HCT116 (cell line): ENCODE measurements at regions not wholly inside any gene's neighbourhood (a gene's known extent, or its start where the extent isn't known, plus 50 kb on each side); places are given as distances from the start of the nearest gene placed in this dataset.

Experiments
- ATAC-seq: fragments of 200-7000 bp; cut with Tn5 transposase; 2 replicates; pipeline ENCODE4 v1.9.1; 2020; ENCODE audit warnings: mild to moderate bottlenecking, moderate library complexity
- BruUV-seq: library from RNA; stranded (reverse); fragments of 400-500 nt; replicated peaks from 2 replicates; lab custom pipeline; 2021; lab: Mats Ljungman, UMichigan
- CTCF ChIA-PET: fragments of 300-600 bp; sonication (Branson Sonifier 250); formaldehyde crosslinking; loops from one replicate; lab custom pipeline; 2021; ENCODE audit warnings: antibody characterized with exemption; lab: Charles Lee
- POLR2A ChIA-PET: fragments of 300-600, 350-600 bp; sonication (Branson Sonifier 250); formaldehyde crosslinking; loops from one replicate; lab custom pipeline; 2021; ENCODE audit warnings: antibody characterized with exemption; lab: Charles Lee
- RAD21 ChIA-PET, 2 experiments: fragments of 300-600 bp; sonication (Branson Sonifier 250); formaldehyde crosslinking; loops; one replicate each; lab custom pipeline; 2023; ENCODE audit warnings: low total read pairs in 2 of 2; ENCODE audit not compliant: uncharacterized antibody in 2 of 2, unreplicated experiment in 2 of 2, low non-redundant PET in 1 of 2; lab: Charles Lee
- DNase-seq: peaks from one replicate; pipeline ENCODE4 v3.0.0-alpha.2; 2010; ENCODE audit warnings: low read depth, low spot score
- H2AFZ ChIP-seq: fragments of 200-600 bp; shearing (Covaris generic), sonication (generic); 2 replicates; pipeline ENCODE4 v1.6.1; 2017; ENCODE audit warnings: low read depth, mixed run types, mixed read lengths, antibody characterized with exemption, low read length; ENCODE audit not compliant: poor library complexity, severe bottlenecking
- H3K27ac ChIP-seq: 2 replicates; pipeline ENCODE4 v1.5.1; 2012; ENCODE audit warnings: low read depth, low read length
- H3K27me3 ChIP-seq: fragments of 200-600 bp; sonication (generic); 2 replicates; pipeline ENCODE4 v1.6.1; 2016; ENCODE audit warnings: mixed run types, low read length, mixed read lengths; ENCODE audit not compliant: insufficient read depth
- H3K36me3 ChIP-seq, 2 experiments: fragments of 200-500 bp in 1 of 2; fragments of 200-600 bp in 1 of 2; sonication (Bioruptor generic) in 1 of 2; sonication (generic) in 1 of 2; 2 replicates each; pipeline versions ENCODE4 v1.5.1 to v1.6.1; 2014 to 2016; ENCODE audit warnings: low read length in 2 of 2, inconsistent platforms in 1 of 2, mixed read lengths in 1 of 2, mixed run types in 1 of 2; ENCODE audit not compliant: insufficient read depth in 2 of 2, control insufficient read depth in 1 of 2
- H3K4me1 ChIP-seq, 2 experiments: fragments of 200-600 bp in 1 of 2; sonication (generic) in 1 of 2; 2 replicates each; pipeline versions ENCODE4 v1.5.1 to v1.6.1; 2012 to 2017; ENCODE audit warnings: low read length in 2 of 2, inconsistent platforms in 1 of 2, mild to moderate bottlenecking in 1 of 2, mixed read lengths in 1 of 2, mixed run types in 1 of 2, moderate library complexity in 1 of 2; ENCODE audit not compliant: insufficient read depth in 2 of 2, control insufficient read depth in 1 of 2
- H3K4me2 ChIP-seq: fragments of 200-600 bp; sonication (generic); 2 replicates; pipeline ENCODE4 v1.6.1; 2017; ENCODE audit warnings: mixed run types, low read length, mixed read lengths
- H3K4me3 ChIP-seq, 2 experiments: fragments of 200-600 bp in 1 of 2; sonication (generic) in 1 of 2; replicated peaks in 1 of 2; 2 replicates each; pipeline ENCODE4 v1.5.1; 2011 to 2016; ENCODE audit warnings: low read length in 2 of 2, control low read depth in 1 of 2, low read depth in 1 of 2, mild to moderate bottlenecking in 1 of 2, mixed read lengths in 1 of 2, mixed run types in 1 of 2
- H3K79me2 ChIP-seq: fragments of 200-600 bp; sonication (generic); 2 replicates; pipeline ENCODE4 v1.6.1; 2017; ENCODE audit warnings: mild to moderate bottlenecking, mixed run types, low read length, moderate library complexity, mixed read lengths; ENCODE audit not compliant: insufficient read depth
- H3K9ac ChIP-seq: fragments of 200-600 bp; sonication (generic); 2 replicates; pipeline ENCODE4 v1.6.1; 2016; ENCODE audit warnings: low read length, mixed read lengths
- H3K9me2 ChIP-seq: fragments of 200-600 bp; sonication (generic), shearing (Covaris generic); 2 replicates; pipeline ENCODE4 v1.6.1; 2017; ENCODE audit warnings: mixed run types, mild to moderate bottlenecking, moderate library complexity; ENCODE audit not compliant: insufficient read depth
- H3K9me3 ChIP-seq, 2 experiments: fragments of 200-500 bp in 1 of 2; fragments of 200-600 bp in 1 of 2; sonication (Bioruptor generic) in 1 of 2; sonication (generic) in 1 of 2; 2 replicates each; pipeline ENCODE4 v1.6.1; 2014 to 2017; ENCODE audit warnings: low read length in 2 of 2, mixed read lengths in 2 of 2, inconsistent platforms in 1 of 2, low read depth in 1 of 2, mild to moderate bottlenecking in 1 of 2, mixed run types in 1 of 2, moderate library complexity in 1 of 2; ENCODE audit not compliant: control insufficient read depth in 1 of 2, insufficient read depth in 1 of 2
- H4K20me1 ChIP-seq: fragments of 200-600 bp; sonication (generic), shearing (Covaris generic); 2 replicates; pipeline ENCODE4 v1.6.1; 2017; ENCODE audit warnings: mixed run types, mild to moderate bottlenecking, moderate library complexity; ENCODE audit not compliant: insufficient read depth
- CEBPB ChIP-seq: IDR thresholded peaks from 2 replicates; pipeline ENCODE4 v1.6.1; 2012; ENCODE audit warnings: low read depth
- ELF1 ChIP-seq: IDR thresholded peaks from 2 replicates; pipeline ENCODE4 v1.6.1; 2012; ENCODE audit warnings: low read depth, borderline replicate concordance
- EZH2 ChIP-seq: fragments of 200-600 bp; sonication (generic); IDR thresholded peaks from 2 replicates; pipeline ENCODE4 v1.6.1; 2017; ENCODE audit warnings: antibody characterized with exemption, mixed run types
- FOSL1 ChIP-seq: IDR thresholded peaks from 2 replicates; pipeline ENCODE4 v1.6.1; 2012; ENCODE audit warnings: low read depth
- JUND ChIP-seq: IDR thresholded peaks from 2 replicates; pipeline ENCODE4 v1.6.1; 2012
- POLR2A ChIP-seq: IDR thresholded peaks from 2 replicates; pipeline ENCODE4 v1.7.0; 2011; ENCODE audit warnings: borderline replicate concordance; ENCODE audit not compliant: insufficient read depth, insufficient read length; ENCODE audit errors: extremely low read depth
- POLR2AphosphoS5 ChIP-seq: IDR thresholded peaks from 2 replicates; pipeline ENCODE4 v1.6.1; 2011; ENCODE audit warnings: mild to moderate bottlenecking, low read depth, low read length, moderate library complexity
- SIN3A ChIP-seq: IDR thresholded peaks from 2 replicates; pipeline ENCODE4 v1.6.1; 2012; ENCODE audit warnings: low read depth
- SP1 ChIP-seq: IDR thresholded peaks from 2 replicates; pipeline ENCODE4 v1.6.1; 2012; ENCODE audit warnings: low read depth
- YY1 ChIP-seq: IDR thresholded peaks from 2 replicates; pipeline ENCODE4 v1.6.1; 2011; ENCODE audit warnings: low read length, low read depth, moderate library complexity, mild to moderate bottlenecking; ENCODE audit not compliant: insufficient replicate concordance; ENCODE audit errors: extremely low read depth
- ZFX ChIP-seq: fragments of 450-650 bp; IDR thresholded peaks from 2 replicates; pipeline ENCODE4 v1.6.1; 2017
- intact Hi-C: fragments of 100-400 bp; cut with micrococcal nuclease; formaldehyde crosslinking; loops from 2 replicates; pipeline ENCODE4 v1.10.0; 2022
- TF ChIP-seq, protein P1 (sequence below): IDR thresholded peaks from 2 replicates; pipeline ENCODE4 v1.6.1; 2012
- TF ChIP-seq, protein P2 (sequence below): IDR thresholded peaks from 2 replicates; pipeline ENCODE4 v1.6.1; 2012

DNA sequence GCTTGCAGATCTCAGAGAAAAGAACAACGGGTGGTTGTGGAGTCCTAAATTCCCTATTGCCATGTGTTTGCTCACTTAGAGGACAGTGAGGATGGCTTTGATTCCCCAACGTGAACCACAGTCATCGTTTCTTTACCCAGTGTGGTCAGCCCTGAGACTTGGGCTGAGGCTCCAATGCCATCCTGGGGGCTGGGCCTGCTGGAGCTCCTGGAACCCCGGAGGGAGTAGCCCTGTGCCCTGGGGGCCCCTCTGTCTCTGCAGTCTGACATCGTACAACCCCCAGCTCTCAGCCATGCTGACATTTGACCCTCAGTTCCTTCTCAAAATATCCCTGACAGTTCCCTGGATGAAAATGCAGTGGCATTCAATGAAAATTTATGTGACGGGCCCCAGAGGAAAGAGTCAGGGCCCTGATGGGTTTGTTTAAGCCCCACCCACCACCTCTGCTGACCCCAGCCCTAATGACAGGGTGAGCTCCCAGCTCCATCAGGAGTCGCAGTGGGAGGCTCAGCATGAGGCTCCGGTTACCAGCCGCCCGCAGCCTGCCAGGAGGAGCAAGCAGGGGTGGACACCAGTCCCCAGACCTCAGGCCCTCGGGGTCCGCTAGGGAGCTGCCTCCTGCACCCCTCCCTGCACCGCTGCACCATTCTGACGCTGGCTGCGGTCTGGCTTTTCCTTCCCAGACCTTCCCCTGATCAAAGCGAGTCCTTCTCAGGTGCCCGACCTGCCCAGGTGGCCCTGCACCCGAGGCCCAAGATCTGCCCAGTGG is 120.9 kb downstream of the TWIST2 start:
- no peak overlapping the region for H3K27ac ChIP-seq
- H3K9me2 ChIP-seq: no peaks in the 10 kb centered on the region
- no peak overlapping the region for H2AFZ ChIP-seq
- no TSS peak for BruUV-seq
- H3K79me2 ChIP-seq: no peaks in the 10 kb centered on the region
- ATAC-seq (no peak), DNase-seq (no peak)
- intact Hi-C loops: loop anchor here (10.0 kb wide), 1 partner anchor 614 kb away; no protein-coding TSS in a partner anchor
- H4K20me1 ChIP-seq: no peaks in the 10 kb centered on the region
- H3K36me3 ChIP-seq: no peaks in the 10 kb centered on the region
- H3K27me3 ChIP-seq: no peaks in the 10 kb centered on the region
- no peak overlapping the region for H3K9ac ChIP-seq
- POLR2A ChIA-PET: no interaction called here
- H3K4me1 ChIP-seq: peaks cover 0 to 6% of the 10 kb centered on the region in 2 experiments; a peak in 1 of 4 replicates
- H3K9me3 ChIP-seq: no peaks in the 10 kb centered on the region
- CTCF ChIA-PET: interaction anchor here (1.2 kb wide), 1 partner anchor 184 kb away, joined by 4 read pairs; no protein-coding TSS in a partner anchor
- no peak for TF ChIP-seq FOSL1
- H3K4me2 ChIP-seq: no peak overlapping the region
- no peak overlapping the region for H3K4me3 ChIP-seq
- RAD21 ChIA-PET: no interaction called here

DNA sequence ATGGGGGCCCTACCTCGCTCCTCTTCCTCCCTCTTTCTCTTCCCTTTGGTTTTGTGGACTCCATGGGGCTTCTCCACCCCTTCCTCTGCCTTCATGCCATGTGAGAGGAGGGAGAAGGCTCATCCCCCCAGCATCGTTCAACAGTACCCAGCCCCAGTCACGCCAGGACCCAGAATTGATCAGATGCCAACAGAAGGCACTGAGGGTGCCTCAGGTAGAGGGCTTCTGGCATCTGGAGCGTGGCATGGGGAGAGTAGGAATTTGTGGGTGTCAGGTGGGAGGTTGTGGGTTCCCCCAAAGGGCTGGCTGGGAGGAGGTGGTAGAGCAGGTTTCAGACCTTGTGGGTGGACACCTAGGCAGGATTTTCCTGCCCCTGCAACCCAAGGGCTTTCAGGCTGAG is 122.0 kb downstream of the TWIST2 start:
- H3K9me2 ChIP-seq: no peaks in the 10 kb centered on the region
- BruUV-seq: no TSS peak

More for the DNA sequence above, 122.0 kb downstream of the TWIST2 start:
- Histone ChIP-seq H3K79me2 (no peaks in the 10 kb centered on the region), H3K4me1 (peaks cover 0 to 13% of the 10 kb centered on the region in 2 experiments; a peak in 2 of 4 replicates), H4K20me1 (no peaks in the 10 kb centered on the region), H3K36me3 (no peaks in the 10 kb centered on the region), H3K4me2 (no peak overlapping the region), H3K27ac (no peak overlapping the region), H3K9me3 (no peaks in the 10 kb centered on the region), H3K27me3 (no peaks in the 10 kb centered on the region), H2AFZ (no peak overlapping the region), H3K9ac (no peak overlapping the region), H3K4me3 (no peak overlapping the region)
- CTCF ChIA-PET: no interaction called here
- POLR2A ChIA-PET: no interaction called here
- DNase-seq (no peak), ATAC-seq (no peak)
- intact Hi-C loops: loop anchor here (1.0 to 10.0 kb wide), 4 partner anchors 185 to 615 kb away; no protein-coding TSS in a partner anchor
- TF ChIP-seq, protein P1, sequence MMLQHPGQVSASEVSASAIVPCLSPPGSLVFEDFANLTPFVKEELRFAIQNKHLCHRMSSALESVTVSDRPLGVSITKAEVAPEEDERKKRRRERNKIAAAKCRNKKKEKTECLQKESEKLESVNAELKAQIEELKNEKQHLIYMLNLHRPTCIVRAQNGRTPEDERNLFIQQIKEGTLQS: no peak
- TF ChIP-seq JUND (no peak), POLR2AphosphoS5 (no peak), SP1 (no peak), CEBPB (no peak), ELF1 (no peak), POLR2A (no peak), ZFX (no peak), YY1 (no peak), SIN3A (no peak), EZH2 (no peak)
- TF ChIP-seq, protein P2, sequence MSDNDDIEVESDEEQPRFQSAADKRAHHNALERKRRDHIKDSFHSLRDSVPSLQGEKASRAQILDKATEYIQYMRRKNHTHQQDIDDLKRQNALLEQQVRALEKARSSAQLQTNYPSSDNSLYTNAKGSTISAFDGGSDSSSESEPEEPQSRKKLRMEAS: no peak
- RAD21 ChIA-PET: no interaction called here
